NCI-H345 (cell line): ENCODE measurements at regions not wholly inside any gene's neighbourhood (a gene's known extent, or its start where the extent isn't known, plus 50 kb on each side); places are given as distances from the start of the nearest gene placed in this dataset.
"Not testable (repeated sequence)": the region's sequence is repeated elsewhere in the genome, so short reads cannot be mapped to it uniquely, and the experiment has no call there.

Experiments used
- DNase-seq: peaks from one replicate; lab custom pipeline; 2025; lab: John Stamatoyannopoulos, UW

DNA sequence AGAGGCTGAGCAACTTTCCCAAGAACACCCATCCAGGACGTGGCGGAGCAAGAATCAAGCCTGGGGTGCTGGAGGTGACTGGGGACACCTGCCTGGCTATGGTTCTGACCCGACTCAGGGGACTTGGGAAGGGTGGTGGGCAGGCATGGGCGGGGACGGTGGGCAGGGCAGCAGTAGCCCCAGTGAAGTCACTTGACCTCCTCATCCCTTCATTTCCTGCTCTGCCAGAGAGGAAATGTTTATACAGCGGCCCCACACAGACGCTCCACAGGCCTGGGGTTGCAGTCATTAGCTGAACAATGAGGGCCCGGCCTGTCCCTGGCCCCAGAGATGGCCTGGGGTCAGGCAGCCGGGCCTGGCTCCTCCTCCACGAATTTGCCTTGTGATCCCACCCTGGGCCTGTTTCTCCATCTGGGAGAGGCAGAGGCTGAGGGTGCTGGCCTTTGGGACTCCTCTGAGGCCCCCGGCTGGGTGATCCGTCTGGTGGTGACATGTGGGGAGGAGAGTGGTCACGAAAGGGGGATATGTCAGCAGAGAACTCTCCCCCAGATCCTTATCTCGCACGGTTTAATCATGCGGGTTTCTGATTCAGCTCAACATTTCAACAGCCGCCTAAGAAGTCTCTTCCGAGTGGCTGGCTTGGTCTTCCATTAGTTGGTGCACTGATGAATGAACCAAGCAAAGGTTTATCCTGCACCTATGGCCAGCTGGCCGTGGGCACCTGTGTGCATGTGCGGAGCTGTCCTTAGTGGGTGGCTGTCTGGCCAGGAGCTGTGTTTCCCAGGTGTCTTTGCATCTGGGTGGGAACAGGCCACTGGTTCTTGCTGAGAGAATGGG is 175.9 kb downstream of the IRF8 start:
- DNase-seq, result no peak

DNA sequence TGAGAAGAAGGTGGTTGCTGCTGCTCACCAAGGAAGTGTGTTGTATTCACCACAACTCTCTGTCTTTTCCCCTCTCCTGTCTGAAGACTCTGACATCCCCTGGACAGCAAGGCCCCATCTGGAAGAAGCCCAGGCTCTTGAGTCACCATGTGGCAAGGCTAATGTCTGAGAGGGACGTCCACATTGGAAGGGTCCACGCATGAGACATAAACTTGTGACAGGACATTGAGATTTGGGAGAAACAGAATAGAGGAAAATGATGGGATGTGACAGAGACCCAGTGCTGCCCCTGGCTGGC is 176.5 kb downstream of the IRF8 start:
- no peak for DNase-seq

DNA sequence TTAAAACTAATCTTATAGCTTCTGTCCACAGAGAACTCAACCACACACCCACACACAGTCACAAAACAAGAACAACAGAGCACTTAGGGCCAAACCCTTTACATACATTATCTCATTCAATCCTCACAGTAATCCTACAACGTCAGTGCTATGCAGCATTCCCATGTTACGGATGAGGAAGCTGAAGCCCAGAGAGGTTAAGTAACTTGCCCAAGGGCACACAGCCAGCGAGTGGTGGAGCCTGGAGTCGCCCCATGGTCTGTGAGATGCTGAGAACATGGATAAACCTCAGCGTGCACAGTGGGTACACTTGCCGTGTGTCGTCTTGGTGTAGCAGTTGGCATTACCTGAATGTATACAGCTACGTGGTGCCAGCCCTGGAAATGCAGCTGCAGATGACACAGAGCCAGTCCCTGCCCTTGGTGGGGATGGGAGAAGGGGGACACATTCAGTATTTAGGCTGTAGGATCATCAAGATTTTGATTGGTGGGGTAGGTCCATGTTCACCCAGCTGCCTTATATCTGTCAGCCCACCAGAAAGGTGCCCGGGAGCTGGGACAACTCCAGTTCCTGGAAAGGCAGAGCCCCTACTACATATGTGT is 177.0 kb downstream of the IRF8 start:
- no peak for DNase-seq

DNA sequence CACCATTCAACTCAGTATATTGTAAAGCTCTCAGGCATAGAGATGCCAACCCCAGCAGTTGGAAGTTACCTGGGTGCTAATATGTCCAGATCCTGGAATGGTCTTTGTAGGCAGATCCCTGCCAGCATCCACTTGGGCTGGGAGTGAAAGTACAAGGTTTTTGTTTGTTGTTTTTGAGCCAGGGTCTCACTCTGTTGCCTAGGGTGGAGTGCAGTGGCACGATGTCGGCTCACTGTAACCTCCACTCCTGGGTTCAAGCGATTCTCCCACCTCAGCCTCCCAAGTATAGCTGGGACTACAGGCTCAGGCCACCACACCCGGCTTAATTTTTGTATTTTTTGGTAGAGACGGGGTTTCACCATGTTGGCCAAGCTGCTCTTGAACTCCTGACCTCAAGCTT is 177.6 kb downstream of the IRF8 start:
- DNase-seq, result no peak

DNA sequence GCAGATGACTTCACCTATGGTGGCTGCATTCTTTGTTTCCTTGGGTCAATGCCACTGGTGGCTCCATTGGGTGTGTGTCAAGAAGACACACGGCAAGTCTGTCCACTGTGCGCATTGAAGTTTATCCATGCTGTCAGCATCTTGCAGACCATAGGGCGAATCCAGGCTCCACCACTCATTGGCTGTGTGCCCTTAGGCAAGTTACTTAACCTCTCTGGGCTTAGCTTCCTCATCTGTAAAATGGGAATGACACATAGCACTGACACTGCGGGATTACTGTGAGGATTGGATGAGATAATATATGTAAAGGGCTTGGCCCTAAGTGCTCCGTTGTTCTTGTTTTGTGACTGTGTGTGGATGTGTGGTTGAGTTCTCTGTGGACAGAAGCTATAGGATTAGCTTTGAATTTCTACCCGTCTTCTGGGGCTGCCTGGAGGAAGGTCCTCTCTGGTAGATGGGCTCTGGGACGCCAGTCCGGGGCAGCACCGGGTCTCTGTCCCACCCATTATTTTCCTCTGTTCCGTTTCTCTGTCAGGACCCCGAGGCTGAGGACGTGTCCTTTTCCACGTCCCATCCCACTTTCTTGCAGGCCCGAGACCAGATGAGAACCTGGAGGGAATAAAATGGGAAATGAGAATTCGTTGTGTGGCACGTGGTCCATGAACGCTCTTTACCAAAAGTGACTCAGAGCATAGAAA is 178.4 kb downstream of the IRF8 start:
- no peak for DNase-seq

DNA sequence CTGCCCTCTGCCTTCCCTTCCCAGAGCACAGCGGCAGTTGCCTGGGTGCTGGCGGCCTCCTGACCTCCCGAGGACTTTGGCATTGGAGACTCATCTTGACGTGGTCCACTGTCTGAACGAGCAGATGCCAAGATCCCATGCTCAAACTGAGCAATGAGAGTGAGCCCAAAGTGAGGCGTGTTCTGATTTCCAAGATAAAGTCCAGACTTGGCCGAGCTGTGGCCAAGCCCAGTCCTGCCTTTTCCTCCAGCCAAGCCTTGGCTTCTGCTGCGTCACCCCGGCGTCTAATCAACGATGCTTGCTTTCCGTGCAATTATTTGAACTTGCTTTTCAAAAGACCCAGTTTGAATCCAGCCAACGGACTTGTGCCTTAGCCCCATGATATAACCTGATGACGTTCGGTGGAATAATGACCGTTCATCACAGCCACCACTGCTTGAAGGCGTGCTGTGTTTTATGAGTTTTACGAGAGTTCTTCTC is 179.2 kb downstream of the IRF8 start:
- DNase-seq, result no peak

DNA sequence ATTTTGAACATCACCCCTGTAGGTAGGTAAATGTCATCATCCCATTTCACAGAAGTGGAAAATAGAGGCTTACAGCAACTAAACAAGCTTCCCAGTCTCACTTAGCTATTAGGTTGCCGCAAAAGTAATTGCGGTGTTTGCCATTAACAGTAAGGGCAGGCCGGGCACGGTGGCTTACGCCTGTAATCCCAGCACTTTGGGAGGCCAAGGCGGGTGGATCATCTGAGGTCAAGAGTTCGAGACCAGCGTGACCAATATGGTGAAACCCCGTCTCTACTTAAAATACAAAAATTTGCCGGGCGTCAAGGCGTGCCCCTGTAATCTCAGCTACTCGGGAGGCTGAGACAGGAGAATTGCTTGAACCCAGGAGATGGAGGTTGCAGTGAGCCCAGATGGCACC is 179.7 kb downstream of the IRF8 start:
- not testable (repeated sequence) for DNase-seq

DNA sequence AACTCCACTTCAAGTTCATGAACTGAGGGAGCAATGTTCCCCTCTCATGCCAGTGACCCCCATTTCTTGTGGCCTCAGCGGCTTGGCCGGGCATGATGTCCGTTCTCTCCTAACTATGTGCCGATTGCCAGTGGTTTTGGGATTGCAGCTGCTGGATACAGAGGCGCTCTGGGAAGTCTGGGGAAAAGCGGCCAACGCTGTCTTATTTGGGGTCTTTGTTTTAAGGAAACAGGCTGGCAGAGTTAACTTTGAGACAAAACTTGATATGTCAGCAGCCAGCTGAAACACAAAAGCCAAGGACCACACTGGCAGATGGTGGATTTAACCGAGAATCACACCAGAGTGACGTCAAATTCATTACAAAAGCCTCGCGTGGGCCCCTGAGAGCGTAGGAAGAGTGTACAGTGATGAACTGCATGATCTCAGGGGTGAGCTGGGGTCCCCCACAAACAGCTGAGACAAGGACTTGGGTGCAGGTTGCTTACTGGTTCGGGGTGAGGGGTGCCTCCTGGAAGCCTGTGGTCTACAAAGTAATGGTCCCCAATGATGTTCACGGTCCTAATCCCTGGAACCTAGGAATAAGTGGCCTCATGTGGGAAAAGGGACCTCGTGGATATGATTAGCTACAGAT is 180.4 kb downstream of the IRF8 start:
- no peak for DNase-seq

DNA sequence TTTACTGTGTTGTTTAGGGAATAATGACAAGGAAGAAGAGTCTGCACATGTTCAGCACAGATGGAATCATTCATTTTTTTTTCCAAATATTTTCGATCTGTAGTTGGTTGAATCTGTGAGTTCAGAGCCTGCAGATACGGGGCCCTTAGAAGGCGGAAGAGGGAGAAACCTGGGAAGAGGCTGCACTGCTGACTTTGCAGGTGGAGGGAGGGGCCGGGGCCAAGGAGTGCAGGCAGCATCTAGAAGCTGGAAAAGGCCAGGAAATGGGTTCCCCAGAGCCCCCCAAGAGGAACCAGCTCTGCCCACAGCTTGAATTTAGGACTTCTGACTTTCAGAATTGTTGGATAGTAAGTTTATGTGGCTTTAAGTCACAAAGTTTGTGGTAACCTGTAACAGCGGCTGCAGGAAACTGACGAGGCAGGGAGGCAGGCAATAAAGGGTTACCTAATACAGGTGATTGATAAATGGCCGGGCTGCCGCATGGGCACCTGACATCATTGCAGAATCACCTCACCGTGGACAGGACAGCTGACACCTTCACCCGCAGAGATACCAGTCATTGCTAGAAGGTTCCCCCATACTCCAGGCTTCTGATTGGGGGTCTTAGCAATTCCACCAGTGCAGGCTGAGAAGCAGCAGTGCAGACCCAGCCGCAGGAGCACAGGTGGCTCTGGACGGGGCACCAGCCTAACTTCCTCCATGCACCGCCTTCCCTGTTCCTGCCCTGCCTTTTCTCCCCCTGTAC is 181.3 kb downstream of the IRF8 start:
- no peak for DNase-seq

DNA sequence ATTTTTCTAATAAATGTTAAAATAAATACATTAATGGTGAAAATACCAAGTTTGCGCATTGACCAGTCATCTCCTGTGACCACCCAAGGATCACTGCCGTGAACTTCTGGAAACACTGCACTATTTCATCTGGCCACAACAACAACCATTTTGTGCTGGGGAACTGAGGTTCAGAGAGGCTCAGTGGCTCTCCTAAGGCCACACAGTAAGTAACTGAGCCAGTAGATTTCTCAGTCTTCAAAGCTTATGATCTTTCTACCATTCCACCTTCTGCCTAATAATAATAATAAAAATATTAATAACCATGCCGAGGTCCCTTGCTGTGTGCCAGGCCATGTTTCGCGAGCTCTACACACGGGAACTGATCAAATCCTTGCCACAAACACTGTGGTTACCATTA is 182.0 kb downstream of the IRF8 start:
- DNase-seq, result no peak

DNA sequence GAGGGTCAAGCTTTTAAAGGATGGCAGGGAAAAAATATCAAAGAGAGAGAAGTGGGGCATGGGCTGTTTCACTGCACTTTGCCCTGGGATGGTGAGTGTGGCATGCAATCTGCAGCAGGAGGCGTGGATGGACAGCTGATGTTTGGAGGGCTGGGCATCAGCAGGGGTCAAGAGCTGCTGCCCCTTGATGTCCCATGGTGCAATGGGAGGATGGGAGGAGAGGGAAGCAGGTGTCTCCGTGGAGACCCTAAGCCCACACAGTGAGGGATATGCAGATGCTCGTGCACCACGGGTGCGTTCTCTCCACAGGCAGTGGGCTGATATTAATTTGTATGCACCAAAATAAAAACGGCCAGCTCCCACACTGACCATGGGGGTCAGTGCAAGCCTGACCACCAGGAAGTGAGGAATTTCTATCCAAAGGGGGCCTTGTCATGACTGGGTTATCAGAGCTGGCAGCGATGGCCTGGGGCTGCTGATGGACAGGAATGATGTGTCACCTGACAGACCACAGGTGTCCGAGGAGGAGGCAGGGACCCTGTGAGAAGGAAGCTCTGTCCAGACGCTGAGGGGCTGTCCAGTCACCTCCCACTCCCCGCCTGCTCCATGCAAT is 183.6 kb downstream of the IRF8 start:
- no peak for DNase-seq

DNA sequence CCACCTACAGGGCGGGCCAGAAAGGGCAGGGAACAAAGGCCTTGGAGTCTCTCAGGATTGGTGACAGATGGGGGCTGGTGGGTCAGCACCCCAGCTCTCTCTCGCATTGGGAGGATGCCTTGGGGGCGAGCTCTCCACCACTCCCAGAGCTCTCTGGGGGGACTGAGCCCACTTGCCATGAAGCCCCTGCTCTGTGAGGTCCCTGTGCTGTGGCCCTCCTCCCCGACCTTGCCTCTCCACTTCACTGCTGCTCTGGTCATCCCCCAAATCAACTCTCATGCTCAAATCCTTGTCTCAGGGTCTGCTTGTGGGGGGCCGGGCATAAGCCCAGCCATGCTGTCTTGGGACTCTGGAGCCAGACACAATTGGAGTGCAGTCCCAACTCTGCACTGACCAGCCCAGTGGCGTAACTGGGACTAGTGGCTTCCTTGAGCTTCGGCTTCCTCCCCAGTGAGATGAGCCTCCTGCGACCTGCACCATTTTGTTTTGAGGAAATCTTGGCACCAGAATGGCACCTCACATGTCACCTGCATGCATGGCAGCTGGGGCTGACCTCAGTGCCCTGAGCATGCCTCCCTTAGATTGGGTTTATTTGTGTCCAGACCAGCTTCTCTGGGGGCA is 184.5 kb downstream of the IRF8 start:
- no peak for DNase-seq

DNA sequence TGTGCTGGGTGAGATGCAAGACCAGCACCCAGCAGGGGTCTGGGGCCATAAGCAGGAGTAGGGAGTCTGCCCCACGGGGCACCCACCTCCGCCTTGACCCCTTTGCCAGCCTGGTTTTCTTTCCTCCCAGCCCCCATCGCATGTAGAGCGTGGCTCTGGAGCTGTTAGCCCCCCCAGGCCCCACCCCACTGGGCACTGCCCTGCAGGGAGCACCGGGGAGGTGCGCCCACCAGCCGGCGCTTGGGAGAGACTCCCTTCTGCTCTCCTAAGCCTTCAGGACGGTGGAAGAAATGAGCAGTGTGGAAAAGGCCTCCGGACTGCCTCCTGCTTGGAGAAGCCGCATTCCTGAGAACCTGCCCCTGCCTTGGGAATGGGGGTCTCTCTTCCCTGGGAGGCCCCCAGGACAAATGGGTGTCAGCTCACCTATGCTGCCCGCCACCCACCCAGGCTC is 186.2 kb downstream of the IRF8 start:
- DNase-seq, result no peak

DNA sequence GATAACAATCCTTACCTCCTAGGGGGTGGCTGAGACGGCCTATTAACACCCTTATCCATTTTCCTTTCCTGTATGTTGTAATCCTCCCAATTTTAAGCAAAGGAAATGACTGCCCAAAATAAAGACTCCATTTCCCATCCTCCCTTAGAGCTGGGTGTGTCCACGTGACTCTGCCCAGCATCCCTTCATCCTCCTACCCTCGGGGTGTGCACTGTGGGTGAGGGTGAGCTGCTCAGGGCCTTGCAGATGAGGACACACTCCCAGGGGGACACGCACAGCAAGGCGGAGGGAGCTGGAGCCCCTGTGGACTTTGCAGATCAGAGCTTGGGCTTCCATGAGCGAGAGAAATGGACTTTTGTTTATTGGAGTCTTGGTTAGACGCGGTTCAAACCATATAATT is 186.8 kb downstream of the IRF8 start:
- no peak for DNase-seq

DNA sequence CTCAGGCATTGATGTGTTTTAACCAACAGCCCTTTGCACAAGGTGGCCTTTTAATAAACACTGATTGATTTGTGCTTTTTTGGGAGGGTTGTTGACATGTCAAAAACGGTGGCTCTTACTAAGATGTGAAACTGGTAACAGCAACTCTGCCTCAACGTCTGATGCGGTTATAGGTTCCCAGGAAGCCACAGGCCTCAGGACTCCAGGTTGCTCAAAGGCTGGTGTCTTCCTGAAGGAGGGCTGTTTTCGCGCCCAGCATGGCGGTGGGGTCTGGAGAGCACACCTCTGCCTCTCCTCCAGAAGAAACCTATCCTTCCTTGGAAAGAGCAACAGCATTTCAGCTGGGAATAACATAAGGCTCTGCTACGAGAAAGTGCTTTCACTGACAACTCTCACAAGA is 187.5 kb downstream of the IRF8 start:
- DNase-seq, result no peak

DNA sequence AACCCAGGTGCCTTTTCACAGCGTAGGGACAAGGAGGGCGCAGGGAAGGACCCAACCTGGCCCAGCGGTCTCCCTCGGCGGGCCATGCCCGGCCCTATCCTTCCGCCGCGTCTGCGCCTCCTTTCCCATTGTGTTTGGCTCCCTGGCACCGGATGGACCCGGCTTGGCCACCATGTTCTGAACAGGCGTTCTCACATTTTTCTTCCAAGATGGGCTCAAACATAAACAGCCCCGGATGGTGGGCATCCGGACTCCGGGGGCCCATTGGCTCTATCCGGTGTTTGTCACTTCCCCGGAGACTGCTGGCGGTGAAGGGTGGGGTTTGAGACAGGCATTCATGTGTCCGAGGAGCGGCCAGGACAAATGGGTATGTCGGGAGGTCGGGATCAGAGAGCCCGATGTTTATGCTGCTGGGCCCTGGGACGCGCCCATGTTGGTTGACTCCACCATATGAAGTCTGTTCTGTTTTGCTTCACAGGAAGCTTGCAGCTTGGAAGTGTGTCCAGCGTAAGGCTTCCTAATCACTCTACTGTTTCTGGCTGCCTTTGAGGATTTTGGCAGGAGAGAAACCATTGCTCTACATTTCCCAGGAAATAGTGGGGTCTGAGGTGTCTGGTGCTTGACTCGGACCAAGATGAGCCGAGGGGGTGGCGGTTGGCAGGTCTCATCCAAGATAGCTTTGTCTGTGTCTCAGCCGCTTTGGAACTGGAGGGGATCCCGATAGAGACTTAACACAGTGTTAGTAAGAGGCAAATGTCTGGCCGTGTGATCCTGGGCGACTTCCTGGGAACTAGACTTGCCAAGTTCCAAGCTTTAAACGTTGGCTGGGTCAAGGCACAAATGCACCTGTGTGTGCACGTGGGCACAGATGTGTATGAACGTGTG is 188.3 kb downstream of the IRF8 start:
- no peak for DNase-seq

DNA sequence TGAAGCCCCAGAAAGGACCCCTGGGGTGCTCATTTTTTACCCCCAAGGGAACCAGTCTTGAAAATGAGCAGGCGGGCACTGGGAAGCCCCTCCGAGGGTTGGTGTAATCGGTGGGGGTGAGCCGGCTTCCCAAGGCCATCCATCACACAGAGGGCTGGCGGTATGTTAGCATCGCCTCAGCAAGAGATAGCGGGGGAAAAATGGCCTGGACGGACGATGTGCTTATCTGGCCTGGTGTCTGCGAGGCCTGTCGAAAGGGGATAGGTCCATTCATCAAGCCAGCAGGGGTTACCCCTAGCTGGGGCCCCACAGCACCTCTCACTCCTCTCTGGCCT is 188.9 kb downstream of the IRF8 start:
- no peak for DNase-seq

DNA sequence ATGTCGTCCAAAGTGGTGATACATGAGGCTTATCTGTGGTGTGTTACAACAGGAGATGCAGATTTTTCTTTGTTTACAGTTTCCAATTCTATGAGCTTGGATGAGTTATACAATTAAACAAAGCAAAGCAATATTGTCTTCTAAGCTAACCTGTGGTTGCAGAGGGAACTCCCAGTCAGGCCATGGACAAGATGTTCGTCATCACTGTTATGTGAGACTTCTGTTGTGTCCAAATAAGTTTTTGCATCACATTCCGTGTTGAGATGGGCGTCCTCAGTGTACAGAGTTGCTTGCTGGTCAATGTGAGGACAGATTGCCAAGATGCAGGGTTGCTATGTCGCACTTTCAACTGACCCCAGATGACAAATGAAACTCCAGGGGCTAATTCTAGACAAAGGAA is 189.3 kb downstream of the IRF8 start:
- DNase-seq, result no peak

DNA sequence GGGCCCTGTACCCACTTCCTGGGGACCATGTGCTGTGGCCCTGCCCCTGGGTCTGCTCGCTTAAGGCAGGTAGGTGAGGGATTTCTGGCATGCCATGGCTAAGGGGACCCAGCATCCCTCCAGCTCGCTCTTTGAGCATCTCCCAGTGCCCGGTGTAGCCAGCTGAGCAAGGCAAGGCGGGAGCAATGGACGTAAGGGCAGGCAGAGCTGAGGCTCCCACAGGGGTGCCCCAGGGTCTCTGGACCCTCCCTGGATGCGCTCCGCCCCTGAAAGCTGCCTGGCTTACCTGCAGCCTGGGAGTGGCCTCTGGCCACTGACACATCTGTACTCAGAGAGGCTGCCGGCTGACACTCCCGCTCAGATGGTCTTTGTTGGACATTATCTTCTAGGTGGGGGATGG is 189.9 kb downstream of the IRF8 start:
- DNase-seq, result no peak

DNA sequence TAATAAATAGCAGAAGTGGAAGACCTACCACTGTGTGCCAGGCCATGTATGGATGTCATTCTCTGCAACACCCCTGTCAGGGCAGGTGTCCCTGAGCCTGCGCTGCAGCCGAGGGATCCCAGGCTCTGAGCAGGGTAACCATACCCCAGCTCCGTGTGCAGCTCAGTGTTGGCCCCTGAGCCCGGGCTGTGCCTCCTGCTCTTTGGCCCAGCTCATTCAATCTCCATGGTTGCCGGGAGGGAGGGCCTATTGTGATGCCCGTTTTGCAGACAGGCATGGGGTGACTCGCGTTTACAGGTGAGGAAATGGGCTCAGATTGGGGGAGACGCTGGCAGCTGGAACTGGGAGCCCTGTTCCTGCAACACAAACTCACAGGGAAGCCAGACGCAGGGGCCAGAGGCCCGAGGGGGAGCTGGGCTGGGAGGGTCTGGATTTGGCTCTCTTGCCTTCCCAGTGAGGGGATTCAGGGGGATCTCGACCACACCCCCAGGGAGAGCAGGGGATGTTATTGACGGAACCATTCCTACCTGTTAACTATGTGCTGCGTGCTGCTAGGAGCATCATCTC is 190.5 kb downstream of the IRF8 start:
- no peak for DNase-seq
